Loucy (cell line): ENCODE measurements at regions not wholly inside any gene's neighbourhood (a gene's known extent, or its start where the extent isn't known, plus 50 kb on each side); places are given as distances from the start of the nearest gene placed in this dataset.

Experiments used
- H2AFZ ChIP-seq: fragments of 200-600 bp; sonication (generic); 2 replicates; pipeline ENCODE4 v1.6.0; 2016; ENCODE audit warnings: antibody characterized with exemption, mild to moderate bottlenecking, low read length, moderate library complexity
- H3F3A ChIP-seq: fragments of 200-600 bp; 2 replicates; pipeline ENCODE4 v1.6.0; 2016; ENCODE audit warnings: antibody characterized with exemption, low read depth, mild to moderate bottlenecking
- H3K27me3 ChIP-seq: fragments of 200-600 bp; sonication (generic); 2 replicates; pipeline ENCODE4 v1.6.1; 2014; ENCODE audit warnings: low read length, mild to moderate bottlenecking; ENCODE audit not compliant: insufficient read depth, poor library complexity, severe bottlenecking
- H3K36me3 ChIP-seq: fragments of 200-600 bp; sonication (generic); 2 replicates; pipeline ENCODE4 v1.6.1; 2016; ENCODE audit warnings: low read length; ENCODE audit not compliant: insufficient read depth
- H3K4me1 ChIP-seq: fragments of 200-600 bp; sonication (generic); 2 replicates; pipeline ENCODE4 v1.5.1; 2014; ENCODE audit warnings: low read length, mild to moderate bottlenecking; ENCODE audit not compliant: insufficient read depth, poor library complexity, severe bottlenecking
- H3K4me2 ChIP-seq: fragments of 200-600 bp; sonication (generic); 2 replicates; pipeline ENCODE4 v1.6.0; 2014; ENCODE audit warnings: antibody characterized with exemption, low read length, low read depth, mild to moderate bottlenecking; ENCODE audit not compliant: poor library complexity, severe bottlenecking
- H3K4me3 ChIP-seq: fragments of 200-600 bp; sonication (generic); 2 replicates; pipeline ENCODE4 v1.5.1; 2014; ENCODE audit warnings: low read length, mild to moderate bottlenecking, mixed read lengths; ENCODE audit not compliant: poor library complexity, severe bottlenecking
- H3K79me2 ChIP-seq: fragments of 200-600 bp; sonication (generic); 2 replicates; pipeline ENCODE4 v1.6.1; 2014; ENCODE audit warnings: low read length; ENCODE audit not compliant: insufficient read depth
- H3K9ac ChIP-seq: fragments of 200-600 bp; sonication (generic); 2 replicates; pipeline ENCODE4 v1.6.0; 2014; ENCODE audit warnings: mild to moderate bottlenecking, low read depth, low read length, moderate library complexity; ENCODE audit not compliant: poor library complexity, severe bottlenecking
- H3K9me2 ChIP-seq: fragments of 200-600 bp; sonication (generic); replicated peaks from 2 replicates; pipeline ENCODE4 v1.6.1; 2016; ENCODE audit warnings: low read depth, low read length, mixed read lengths
- H3K9me3 ChIP-seq: fragments of 200-600 bp; sonication (generic); 2 replicates; pipeline ENCODE4 v1.6.1; 2014; ENCODE audit warnings: mild to moderate bottlenecking, antibody characterized with exemption, low read length, low read depth; ENCODE audit not compliant: insufficient read depth
- H4K20me1 ChIP-seq: fragments of 200-600 bp; sonication (generic); 2 replicates; pipeline ENCODE4 v1.6.0; 2014; ENCODE audit warnings: antibody characterized with exemption, low read length, mild to moderate bottlenecking; ENCODE audit not compliant: insufficient read depth, poor library complexity, severe bottlenecking
- CTCF ChIP-seq: fragments of 200-600 bp; sonication (generic); conservative IDR thresholded peaks from 2 replicates; pipeline ENCODE4 v1.5.1; 2014; ENCODE audit warnings: mild to moderate bottlenecking, antibody characterized with exemption, low read length
- EZH2phosphoT487 ChIP-seq: fragments of 200-600 bp; IDR thresholded peaks from 2 replicates; pipeline ENCODE4 v1.6.1; 2018; ENCODE audit warnings: antibody characterized with exemption, mild to moderate bottlenecking, moderate library complexity, borderline replicate concordance

- Histone ChIP-seq H3K4me1 (peaks cover 66% of the 10 kb centered on the region), H3K79me2 (no peaks in the 10 kb centered on the region), H3F3A (no peaks in the 10 kb centered on the region), H3K9me2 (no peaks in the 10 kb centered on the region), H3K9me3 (no peaks in the 10 kb centered on the region), H2AFZ (no peak overlapping the region), H3K27me3 (no peaks in the 10 kb centered on the region), H3K36me3 (no peaks in the 10 kb centered on the region), H4K20me1 (no peaks in the 10 kb centered on the region), H3K4me2 (peak overlapping the region; percentile 75), H3K4me3 (peak overlapping the region; percentile 33), H3K9ac (peak overlapping the region; percentile 81)
- TF ChIP-seq CTCF (no peak), EZH2phosphoT487 (no peak)
These were observed 185.6 kb upstream of the C14orf180 start for GRCh38 chr14:104393898-104394381.

GRCh38 chr14:104394409-104394851 is 185.1 kb upstream of the C14orf180 start:
- H3K36me3 ChIP-seq = no peaks in the 10 kb centered on the region
- H3K27me3 ChIP-seq = no peaks in the 10 kb centered on the region
- peak overlapping the region; percentile 76 for H3K9ac ChIP-seq
- peaks cover 62% of the 10 kb centered on the region for H3K4me1 ChIP-seq
- H3K4me2 ChIP-seq = peak overlapping the region; percentile 75
- no peak for TF ChIP-seq EZH2phosphoT487
- no peak for TF ChIP-seq CTCF
- H3K9me3 ChIP-seq = no peaks in the 10 kb centered on the region
- peak overlapping the region; percentile 49 for H3K4me3 ChIP-seq
- H2AFZ ChIP-seq = no peak overlapping the region
- H3K79me2 ChIP-seq = no peaks in the 10 kb centered on the region
- H4K20me1 ChIP-seq = no peaks in the 10 kb centered on the region
- no peaks in the 10 kb centered on the region for H3F3A ChIP-seq
- no peaks in the 10 kb centered on the region for H3K9me2 ChIP-seq

GRCh38 chr14:104395276-104395675 is 184.3 kb upstream of the C14orf180 start:
- peak overlapping the region; percentile 76 for H3K9ac ChIP-seq
- H2AFZ ChIP-seq = no peak overlapping the region
- no peaks in the 10 kb centered on the region for H3K9me2 ChIP-seq
- H4K20me1 ChIP-seq = no peaks in the 10 kb centered on the region
- no peaks in the 10 kb centered on the region for H3F3A ChIP-seq
- H3K36me3 ChIP-seq = no peaks in the 10 kb centered on the region
- no peaks in the 10 kb centered on the region for H3K27me3 ChIP-seq
- H3K4me1 ChIP-seq = peaks cover 55% of the 10 kb centered on the region
- H3K79me2 ChIP-seq = no peaks in the 10 kb centered on the region
- TF ChIP-seq CTCF (no peak), EZH2phosphoT487 (no peak)
- H3K9me3 ChIP-seq = no peaks in the 10 kb centered on the region
- no peak overlapping the region for H3K4me3 ChIP-seq
- H3K4me2 ChIP-seq = peak overlapping the region; percentile 75
